HFFc6 (cell line): ENCODE measurements at regions not wholly inside any gene's neighbourhood (a gene's known extent, or its start where the extent isn't known, plus 50 kb on each side); places are given as distances from the start of the nearest gene placed in this dataset.

Experiments
- DNase-seq: peaks from one replicate; pipeline ENCODE4 v3.0.0-alpha.2; 2018
- H3K27ac Mint-ChIP-seq: 2 replicates; pipeline ENCODE4 v1.8.0; 2020; ENCODE audit warnings: mild to moderate bottlenecking, mixed read lengths
- H3K27me3 Mint-ChIP-seq: 2 replicates; pipeline ENCODE4 v1.8.0; 2021; ENCODE audit warnings: mild to moderate bottlenecking, moderate library complexity, mixed read lengths; ENCODE audit not compliant: insufficient read depth
- H3K36me3 Mint-ChIP-seq: 2 replicates; pipeline ENCODE4 v1.8.0; 2021; ENCODE audit warnings: low read depth, mixed read lengths
- H3K4me1 Mint-ChIP-seq: 2 replicates; pipeline ENCODE4 v1.8.0; 2020; ENCODE audit warnings: low read depth, mixed read lengths
- H3K4me3 Mint-ChIP-seq: 2 replicates; pipeline ENCODE4 v1.8.0; 2020; ENCODE audit warnings: mild to moderate bottlenecking, moderate library complexity, mixed read lengths
- H3K9me3 Mint-ChIP-seq: 2 replicates; pipeline ENCODE4 v1.8.0; 2020; ENCODE audit warnings: mild to moderate bottlenecking, mixed read lengths
- TF ChIP-seq, protein P1 (sequence below): fragments of 200-600 bp; sonication (generic); IDR thresholded peaks from 2 replicates; pipeline ENCODE4 v1.5.0; 2021; ENCODE audit warnings: antibody characterized with exemption, mild to moderate bottlenecking

DNA sequence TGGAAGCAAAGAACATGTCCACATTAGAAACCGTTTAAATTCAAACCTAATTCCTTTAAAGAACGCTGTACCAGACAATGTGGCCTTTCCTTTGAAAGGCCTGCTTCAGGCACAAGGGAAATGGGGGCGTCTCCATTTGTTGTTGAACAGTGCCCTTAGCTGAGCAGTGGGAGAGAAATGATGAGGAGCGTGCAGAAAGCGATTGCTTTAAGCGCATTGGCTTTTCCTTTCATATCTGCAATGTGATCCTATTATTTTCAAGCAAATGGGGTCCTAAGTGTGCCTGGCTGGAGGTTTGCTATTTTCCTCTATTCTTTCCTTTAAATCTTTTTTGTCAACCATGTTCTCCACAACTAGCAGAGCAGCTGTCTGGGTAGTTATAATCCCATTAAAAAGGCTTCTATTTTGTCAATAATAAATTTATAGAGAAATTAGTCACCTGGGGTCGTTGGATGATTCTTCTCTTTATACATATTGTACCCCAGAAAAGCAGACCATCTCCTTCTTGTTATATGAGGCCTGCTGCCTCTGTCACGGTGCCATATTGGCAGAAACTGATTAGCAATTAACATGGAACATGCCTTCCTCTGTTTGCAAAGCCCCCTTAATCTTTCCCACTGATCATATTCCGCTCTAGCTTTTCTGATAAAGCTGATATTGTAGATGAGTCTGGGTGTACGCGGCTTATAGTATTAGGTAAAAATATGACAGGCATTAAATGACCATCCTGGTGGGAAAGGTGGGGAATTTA lies 151.1 kb upstream of the JAG1 start:
- DNase-seq = no peak
- no peaks in the 10 kb centered on the region for H3K4me1 Mint-ChIP-seq
- H3K27ac Mint-ChIP-seq = no peak overlapping the region
- H3K9me3 Mint-ChIP-seq = no peaks in the 10 kb centered on the region
- no peaks in the 10 kb centered on the region for H3K27me3 Mint-ChIP-seq
- no peak overlapping the region for H3K4me3 Mint-ChIP-seq
- H3K36me3 Mint-ChIP-seq = no peaks in the 10 kb centered on the region
- TF ChIP-seq, protein P1, sequence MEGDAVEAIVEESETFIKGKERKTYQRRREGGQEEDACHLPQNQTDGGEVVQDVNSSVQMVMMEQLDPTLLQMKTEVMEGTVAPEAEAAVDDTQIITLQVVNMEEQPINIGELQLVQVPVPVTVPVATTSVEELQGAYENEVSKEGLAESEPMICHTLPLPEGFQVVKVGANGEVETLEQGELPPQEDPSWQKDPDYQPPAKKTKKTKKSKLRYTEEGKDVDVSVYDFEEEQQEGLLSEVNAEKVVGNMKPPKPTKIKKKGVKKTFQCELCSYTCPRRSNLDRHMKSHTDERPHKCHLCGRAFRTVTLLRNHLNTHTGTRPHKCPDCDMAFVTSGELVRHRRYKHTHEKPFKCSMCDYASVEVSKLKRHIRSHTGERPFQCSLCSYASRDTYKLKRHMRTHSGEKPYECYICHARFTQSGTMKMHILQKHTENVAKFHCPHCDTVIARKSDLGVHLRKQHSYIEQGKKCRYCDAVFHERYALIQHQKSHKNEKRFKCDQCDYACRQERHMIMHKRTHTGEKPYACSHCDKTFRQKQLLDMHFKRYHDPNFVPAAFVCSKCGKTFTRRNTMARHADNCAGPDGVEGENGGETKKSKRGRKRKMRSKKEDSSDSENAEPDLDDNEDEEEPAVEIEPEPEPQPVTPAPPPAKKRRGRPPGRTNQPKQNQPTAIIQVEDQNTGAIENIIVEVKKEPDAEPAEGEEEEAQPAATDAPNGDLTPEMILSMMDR = no peak

DNA sequence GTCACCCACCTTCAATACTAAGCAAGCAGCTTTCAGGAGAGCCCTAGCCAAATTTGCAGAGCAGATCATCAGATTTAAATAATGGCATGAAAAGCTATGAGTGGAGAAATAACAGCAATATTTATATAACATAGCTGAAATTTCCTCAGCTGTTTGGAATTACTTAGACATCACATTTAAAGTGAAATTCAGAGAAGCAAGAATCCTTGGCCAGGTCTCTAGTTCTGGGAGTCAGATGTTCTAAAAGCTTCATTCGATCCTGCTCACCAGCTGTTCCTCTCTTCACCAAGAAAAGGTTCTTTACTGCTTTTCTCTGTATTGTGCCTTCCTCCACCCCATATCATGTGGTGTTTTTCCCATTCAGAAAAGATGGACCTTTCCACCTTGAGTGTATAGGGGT lies 152.3 kb upstream of the JAG1 start:
- TF ChIP-seq, protein P1 = no peak
- no peak for DNase-seq
- Mint-ChIP-seq H3K9me3 (no peaks in the 10 kb centered on the region), H3K36me3 (no peaks in the 10 kb centered on the region), H3K4me1 (no peaks in the 10 kb centered on the region), H3K27ac (no peak overlapping the region), H3K4me3 (no peak overlapping the region), H3K27me3 (no peaks in the 10 kb centered on the region)

DNA sequence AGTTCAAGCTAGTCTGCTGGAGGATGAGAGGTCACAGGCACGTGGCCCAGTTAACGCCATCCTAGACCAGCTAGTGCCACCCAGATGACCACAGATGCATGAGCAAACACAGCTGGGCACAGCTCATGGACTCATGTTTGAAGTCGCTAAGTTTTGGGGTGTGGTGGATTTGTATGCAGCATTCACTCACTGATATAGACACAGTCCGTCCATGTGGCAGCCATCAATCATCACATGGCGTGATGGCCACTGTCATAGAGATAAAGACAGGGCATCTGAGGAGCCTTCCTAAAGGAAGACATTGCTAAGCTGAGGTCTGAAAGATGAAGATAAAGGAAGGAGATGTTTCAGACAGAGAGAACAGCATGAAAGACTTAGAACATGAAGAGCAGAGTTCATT lies 154.4 kb upstream of the JAG1 start:
- H3K36me3 Mint-ChIP-seq = no peaks in the 10 kb centered on the region
- H3K4me1 Mint-ChIP-seq = no peaks in the 10 kb centered on the region
- H3K27ac Mint-ChIP-seq = no peak overlapping the region
- no peaks in the 10 kb centered on the region for H3K27me3 Mint-ChIP-seq
- TF ChIP-seq, protein P1 = no peak
- no peak for DNase-seq
- H3K9me3 Mint-ChIP-seq = no peaks in the 10 kb centered on the region
- no peak overlapping the region for H3K4me3 Mint-ChIP-seq

DNA sequence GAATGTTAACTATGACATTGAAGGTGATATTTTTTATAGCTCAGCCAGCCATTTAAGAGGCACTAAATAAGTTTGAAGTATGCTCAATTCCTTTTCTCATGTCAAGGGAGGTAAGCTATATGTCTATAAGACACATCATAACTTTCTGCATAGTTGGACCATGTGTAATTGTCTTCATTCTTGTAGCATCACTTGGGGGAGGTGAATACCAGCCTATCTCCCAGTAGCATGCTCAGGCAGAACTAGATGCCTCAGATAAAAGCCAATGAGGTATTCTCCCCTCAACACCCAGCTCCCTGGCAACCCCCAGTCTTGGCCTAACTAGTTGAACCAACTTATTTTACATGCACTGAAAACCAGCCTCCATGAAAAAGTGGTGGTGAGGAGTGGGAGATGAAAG lies 158.3 kb upstream of the JAG1 start:
- H3K9me3 Mint-ChIP-seq = 0 out of 2 replicates have a peak, but pooled peaks cover 4% of the 10 kb centered on the region

DNA sequence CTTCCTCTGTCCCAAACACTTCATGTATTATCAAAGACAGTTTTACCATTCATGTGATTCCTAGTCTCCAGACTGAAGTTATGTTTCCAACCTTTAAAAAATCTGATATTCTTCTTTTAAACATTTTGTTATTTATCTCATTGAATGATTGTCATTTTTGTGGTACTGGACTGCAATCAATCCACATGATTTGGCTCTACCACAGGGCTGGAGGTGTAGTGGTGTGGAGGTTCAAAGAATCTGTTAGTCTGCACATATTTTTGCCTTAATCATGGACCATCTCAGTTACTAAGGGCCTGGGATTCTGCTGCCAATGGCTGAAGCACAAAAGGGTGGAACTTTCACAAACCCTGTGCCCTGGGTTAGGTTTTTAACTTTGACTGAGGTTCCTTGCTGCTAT lies 164.1 kb upstream of the JAG1 start:
- Mint-ChIP-seq H3K9me3 (peaks cover 13% of the 10 kb centered on the region; the same call in 1 of the 2 replicates), H3K27ac (no peak overlapping the region), H3K4me1 (no peaks in the 10 kb centered on the region), H3K27me3 (no peaks in the 10 kb centered on the region), H3K36me3 (no peaks in the 10 kb centered on the region), H3K4me3 (no peak overlapping the region)
- TF ChIP-seq, protein P1 = no peak
- no peak for DNase-seq

More for the DNA sequence above, 158.3 kb upstream of the JAG1 start:
- no peak for DNase-seq
- Mint-ChIP-seq H3K4me3 (no peak overlapping the region), H3K27me3 (no peaks in the 10 kb centered on the region), H3K27ac (no peak overlapping the region), H3K4me1 (no peaks in the 10 kb centered on the region), H3K36me3 (no peaks in the 10 kb centered on the region)
- TF ChIP-seq, protein P1 = no peak
